CD4-positive, alpha-beta T cell (primary cell): ENCODE measurements at regions not wholly inside any gene's neighbourhood (a gene's known extent, or its start where the extent isn't known, plus 50 kb on each side); places are given as distances from the start of the nearest gene placed in this dataset.

Experiments used
- ATAC-seq: fragments of 200-7000 bp; cut with Tn5 transposase; one replicate; pipeline ENCODE4 v1.10.0; 2022; ENCODE audit warnings: mild to moderate bottlenecking; ENCODE audit not compliant: poor library complexity
- CTCF ChIA-PET: fragments of 350-600 bp; sonication (Branson Sonifier 250); formaldehyde crosslinking; loops from one replicate; lab custom pipeline; 2021; ENCODE audit warnings: antibody characterized with exemption, inconsistent platforms; lab: Charles Lee
- POLR2A ChIA-PET: fragments of 350-600 bp; sonication (Branson Sonifier 250); formaldehyde crosslinking; loops from one replicate; lab custom pipeline; 2021; ENCODE audit warnings: antibody characterized with exemption, inconsistent platforms; lab: Charles Lee
- DNase-seq, 14 experiments: peaks; one replicate each; pipeline ENCODE4 v3.0.0-alpha.2; 2013 to 2020; ENCODE audit warnings: mixed read lengths in 2 of 14
- H3K27ac ChIP-seq, 2 donors: one replicate each; pipeline versions ENCODE4 v1.5.1 to v1.7.0; 2013; ENCODE audit warnings: low read length in 2 of 2, low read depth in 1 of 2, mild to moderate bottlenecking in 1 of 2
- H3K27me3 ChIP-seq, 2 experiments: 1 replicate in 1 of 2; 2 replicates in 1 of 2; pipeline versions ENCODE4 v1.6.1 to v1.7.0; 2013; ENCODE audit warnings: low read length in 2 of 2, control low read depth in 1 of 2, mild to moderate bottlenecking in 1 of 2, moderate library complexity in 1 of 2; ENCODE audit not compliant: insufficient read depth in 2 of 2, control insufficient read depth in 1 of 2
- H3K36me3 ChIP-seq: one replicate; pipeline ENCODE4 v1.6.1; 2013; ENCODE audit warnings: low read length, control low read depth; ENCODE audit not compliant: insufficient read depth
- H3K4me1 ChIP-seq: one replicate; pipeline ENCODE4 v1.6.1; 2013; ENCODE audit warnings: low read length, control low read depth; ENCODE audit not compliant: insufficient read depth
- H3K4me3 ChIP-seq: one replicate; pipeline ENCODE4 v1.5.1; 2013; ENCODE audit warnings: mild to moderate bottlenecking, low read length, moderate library complexity
- H3K9me3 ChIP-seq, 2 experiments: 1 replicate in 1 of 2; 2 replicates in 1 of 2; pipeline versions ENCODE4 v1.6.1 to v1.7.0; 2013; ENCODE audit warnings: low read length in 2 of 2, mild to moderate bottlenecking in 2 of 2, control low read depth in 1 of 2, moderate library complexity in 1 of 2; ENCODE audit not compliant: control insufficient read depth in 1 of 2, insufficient read depth in 1 of 2
- H3K27ac Mint-ChIP-seq: one replicate; pipeline ENCODE4 v1.8.0; 2020; ENCODE audit warnings: mixed read lengths
- H3K27me3 Mint-ChIP-seq: one replicate; pipeline ENCODE4 v1.8.0; 2021; ENCODE audit warnings: mixed read lengths
- H3K36me3 Mint-ChIP-seq: one replicate; pipeline ENCODE4 v1.8.0; 2021; ENCODE audit warnings: low read depth, mixed read lengths
- H3K4me1 Mint-ChIP-seq: one replicate; pipeline ENCODE4 v1.8.0; 2021; ENCODE audit warnings: low read depth, mixed read lengths
- H3K4me3 Mint-ChIP-seq: one replicate; pipeline ENCODE4 v1.8.0; 2020; ENCODE audit warnings: mild to moderate bottlenecking, mixed read lengths
- H3K9me3 Mint-ChIP-seq: one replicate; pipeline ENCODE4 v1.8.0; 2020; ENCODE audit warnings: mixed read lengths
- CTCF ChIP-seq: fragments of 200-600 bp; IDR thresholded peaks from one replicate; pipeline ENCODE4 v1.8.0; 2022; ENCODE audit warnings: antibody characterized with exemption, mild to moderate bottlenecking
- intact Hi-C, 2 experiments: fragments of 100-400 bp; cut with DNase I in 1 of 2; cut with micrococcal nuclease in 1 of 2; formaldehyde crosslinking; loops; one replicate each; pipeline versions ENCODE4 v1.15.1 to v1.9.0; 2023 to 2025; cut with DNase I, micrococcal nuclease

- ATAC-seq (no peak), DNase-seq (no peak)
- Mint-ChIP-seq H3K36me3 (no peaks in the 10 kb centered on the region), H3K27me3 (no peaks in the 10 kb centered on the region), H3K4me1 (no peaks in the 10 kb centered on the region), H3K27ac (no peak overlapping the region), H3K9me3 (peaks cover 36% of the 10 kb centered on the region), H3K4me3 (no peak overlapping the region)
- Histone ChIP-seq H3K4me3 (no peak overlapping the region), H3K4me1 (no peaks in the 10 kb centered on the region), H3K36me3 (no peaks in the 10 kb centered on the region), H3K9me3 (peaks cover 9 to 18% of the 10 kb centered on the region in 2 experiments), H3K27ac (no peak overlapping the region), H3K27me3 (no peaks in the 10 kb centered on the region)
- CTCF ChIA-PET = no interaction called here
- intact Hi-C loops = no loop called here
- POLR2A ChIA-PET = interaction anchor here (0.5 kb wide), 1 partner anchor 9 kb away, joined by 5 read pairs; no protein-coding TSS in a partner anchor
- TF ChIP-seq CTCF = no peak
Observed at GRCh38 chr7:68504716-68505115, 1093.6 kb upstream of the AUTS2 start.

GRCh38 chr7:68505721-68506120 is 1092.6 kb upstream of the AUTS2 start:
- TF ChIP-seq CTCF = no peak
- no peaks in the 10 kb centered on the region for H3K27me3 Mint-ChIP-seq
- no peak overlapping the region for H3K27ac Mint-ChIP-seq
- Histone ChIP-seq H3K36me3 (no peaks in the 10 kb centered on the region), H3K4me1 (no peaks in the 10 kb centered on the region), H3K27ac (no peak overlapping the region), H3K27me3 (no peaks in the 10 kb centered on the region), H3K4me3 (no peak overlapping the region), H3K9me3 (peaks cover 9 to 16% of the 10 kb centered on the region in 2 experiments)
- POLR2A ChIA-PET = no interaction called here
- H3K36me3 Mint-ChIP-seq = no peaks in the 10 kb centered on the region
- H3K4me1 Mint-ChIP-seq = no peaks in the 10 kb centered on the region
- H3K9me3 Mint-ChIP-seq = peaks cover 40% of the 10 kb centered on the region
- ATAC-seq = no peak
- DNase-seq = no peak
- intact Hi-C loops = no loop called here
- CTCF ChIA-PET = no interaction called here
- H3K4me3 Mint-ChIP-seq = no peak overlapping the region

- no peaks in the 10 kb centered on the region for H3K4me1 Mint-ChIP-seq
- DNase-seq (no peak), ATAC-seq (no peak)
- TF ChIP-seq CTCF = no peak
- no peak overlapping the region for H3K27ac ChIP-seq
- H3K9me3 ChIP-seq = peaks cover 9 to 23% of the 10 kb centered on the region in 2 experiments
- H3K27ac Mint-ChIP-seq = no peak overlapping the region
- ChIA-PET CTCF (no interaction called here), POLR2A (no interaction called here)
- H3K4me3 ChIP-seq = no peak overlapping the region
- H3K4me3 Mint-ChIP-seq = no peak overlapping the region
- no peaks in the 10 kb centered on the region for H3K27me3 Mint-ChIP-seq
- no peaks in the 10 kb centered on the region for H3K36me3 Mint-ChIP-seq
- peaks cover 38% of the 10 kb centered on the region for H3K9me3 Mint-ChIP-seq
- no peaks in the 10 kb centered on the region for H3K27me3 ChIP-seq
- no peaks in the 10 kb centered on the region for H3K36me3 ChIP-seq
- intact Hi-C loops = no loop called here
- H3K4me1 ChIP-seq = no peaks in the 10 kb centered on the region
Observed at GRCh38 chr7:68507668-68508067, 1090.6 kb upstream of the AUTS2 start.
